8988T (cell line): ENCODE measurements at regions not wholly inside any gene's neighbourhood (a gene's known extent, or its start where the extent isn't known, plus 50 kb on each side); places are given as distances from the start of the nearest gene placed in this dataset.
"Not testable (repeated sequence)": the region's sequence is repeated elsewhere in the genome, so short reads cannot be mapped to it uniquely, and the experiment has no call there.

Experiments
- DNase-seq: peaks from one replicate; pipeline ENCODE4 v3.0.0; 2011

DNA sequence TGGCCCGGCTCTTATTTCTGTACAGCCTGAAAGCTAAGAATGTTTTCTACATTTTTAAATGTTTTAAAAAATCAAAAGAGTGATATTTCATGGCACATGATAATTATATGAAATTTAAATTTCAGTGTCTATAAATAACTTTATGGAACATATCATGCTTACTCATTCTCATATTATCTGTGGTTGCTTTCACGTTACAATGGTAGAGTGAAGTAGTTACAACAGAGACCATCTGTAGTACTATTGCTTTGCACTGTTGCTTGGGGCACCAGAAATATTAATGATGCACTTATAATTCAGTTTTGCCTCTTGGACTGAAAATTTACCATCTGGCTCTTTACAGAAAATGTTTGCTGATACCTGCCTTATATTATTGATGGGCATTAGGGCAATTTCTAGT is 481.6 kb downstream of the PLPP3 start:
- DNase-seq = no peak

DNA sequence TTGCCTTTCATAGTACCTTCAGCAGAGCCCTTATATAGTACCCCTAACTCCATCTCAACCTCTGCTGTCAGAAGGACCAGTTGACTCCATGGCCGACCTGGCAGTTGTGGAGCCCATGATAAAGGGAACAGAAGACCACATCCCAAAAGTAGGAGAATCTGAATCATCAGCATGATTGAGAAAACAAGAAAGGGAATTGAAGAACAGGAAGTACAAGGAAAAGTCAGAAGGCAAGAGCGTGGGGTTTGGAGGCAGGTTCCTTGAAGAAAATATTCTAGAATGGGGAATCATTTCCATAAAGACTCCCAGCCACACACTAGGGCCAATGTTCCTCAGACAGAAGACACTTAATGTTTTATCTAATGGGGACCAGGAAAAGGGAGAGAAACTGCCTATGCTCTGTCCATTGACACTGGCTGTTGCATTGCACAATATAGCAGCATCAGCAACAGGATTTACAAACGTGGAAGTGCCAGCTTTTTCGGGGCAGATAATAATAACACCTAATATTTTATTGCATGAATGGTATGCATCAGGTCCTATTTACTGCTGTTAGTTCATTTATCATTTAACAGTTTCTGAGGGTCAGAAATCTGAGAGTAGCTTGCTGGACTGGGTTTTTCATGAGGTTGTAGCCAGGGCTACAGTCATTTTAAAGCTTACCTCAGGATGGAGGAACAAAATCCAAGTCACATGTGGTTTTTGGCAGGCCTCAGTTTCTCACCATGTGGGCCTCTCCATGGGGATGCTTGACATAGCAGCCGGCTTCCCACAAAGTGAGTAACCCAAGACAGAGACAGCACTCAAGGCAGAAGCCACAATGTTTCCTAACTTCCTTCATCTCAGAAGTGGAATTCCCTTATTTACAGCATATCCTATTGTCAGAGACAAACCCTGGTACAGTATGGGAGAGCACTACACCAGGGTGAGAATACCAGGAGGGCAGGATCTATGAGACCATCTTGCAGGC is 483.4 kb downstream of the PLPP3 start:
- DNase-seq = no peak

DNA sequence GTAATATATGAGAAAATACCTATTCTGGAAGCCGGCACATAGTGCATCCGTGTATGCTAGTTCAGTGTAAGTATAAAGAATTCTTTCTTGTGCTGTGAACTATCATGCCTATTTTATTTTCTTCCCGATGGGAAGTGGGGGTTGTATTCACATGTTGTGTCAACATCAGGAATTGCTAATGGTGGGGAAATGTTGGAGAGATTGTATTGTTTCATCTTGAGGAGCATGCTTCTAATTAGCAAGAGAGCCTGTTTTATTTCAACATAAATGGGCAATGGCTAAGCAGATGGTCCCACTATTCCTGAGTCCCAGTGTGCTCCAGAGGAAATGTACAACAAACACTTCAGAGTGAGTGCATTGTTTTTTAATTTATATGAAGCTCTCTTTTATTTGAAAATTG is 485.2 kb downstream of the PLPP3 start:
- no peak for DNase-seq

DNA sequence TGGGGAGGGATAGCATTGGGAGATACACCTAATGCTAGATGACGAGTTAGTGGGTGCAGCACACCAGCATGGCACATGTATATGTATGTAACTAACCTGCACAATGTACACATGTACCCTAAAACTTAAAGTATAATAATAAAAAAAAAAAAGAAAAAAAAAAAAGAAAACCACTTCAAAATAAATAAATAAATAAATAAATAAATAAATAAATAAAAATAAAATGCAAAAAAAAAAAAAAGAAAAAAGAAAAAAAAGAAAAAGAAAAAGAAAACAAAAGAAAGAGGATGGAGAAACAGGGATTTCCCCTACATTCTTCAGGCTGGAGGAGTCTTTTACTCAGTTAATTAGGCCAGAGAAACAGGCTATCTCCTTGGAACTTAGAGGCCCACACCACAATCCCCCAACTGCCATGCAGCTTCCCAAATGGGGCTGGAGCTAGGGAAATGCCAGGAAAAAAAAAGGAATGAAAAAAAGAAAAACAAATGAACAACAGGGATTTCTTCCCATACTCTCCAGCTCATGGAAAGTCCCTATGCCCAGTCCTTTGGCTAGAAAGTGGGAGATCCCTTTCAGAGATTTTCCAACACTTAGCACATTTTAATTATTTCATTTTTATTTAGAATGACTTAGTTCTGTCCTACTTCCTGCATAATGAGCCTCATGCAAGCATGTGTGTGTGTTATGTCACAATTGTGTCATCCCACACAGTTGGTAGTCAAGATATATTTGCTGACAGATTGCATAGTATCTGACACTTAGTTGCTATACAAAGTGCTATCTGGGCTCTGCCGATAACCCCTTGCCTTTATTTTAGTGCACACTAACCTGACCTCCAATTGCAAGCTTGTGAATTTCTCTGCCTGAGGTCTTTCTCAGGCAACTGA is 486.4 kb downstream of the PLPP3 start:
- DNase-seq = no peak

DNA sequence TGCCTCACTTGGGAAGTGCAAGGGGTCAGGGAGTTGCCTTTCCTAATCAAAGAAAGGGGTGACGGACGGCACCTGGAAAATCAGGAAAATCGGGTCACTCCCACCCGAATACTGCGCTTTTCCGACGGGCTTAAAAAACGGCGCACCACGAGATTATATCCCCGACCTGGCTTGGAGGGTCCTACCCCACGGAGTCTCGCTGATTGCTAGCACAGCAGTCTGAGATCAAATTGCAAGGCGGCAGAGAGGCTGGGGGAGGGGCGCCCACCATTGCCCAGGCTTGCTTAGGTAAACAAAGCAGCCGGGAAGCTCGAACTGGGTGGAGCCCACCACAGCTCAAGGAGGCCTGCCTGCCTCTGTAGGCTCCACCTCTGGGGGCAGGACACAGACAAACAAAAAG is 489.5 kb downstream of the PLPP3 start:
- not testable (repeated sequence) for DNase-seq

DNA sequence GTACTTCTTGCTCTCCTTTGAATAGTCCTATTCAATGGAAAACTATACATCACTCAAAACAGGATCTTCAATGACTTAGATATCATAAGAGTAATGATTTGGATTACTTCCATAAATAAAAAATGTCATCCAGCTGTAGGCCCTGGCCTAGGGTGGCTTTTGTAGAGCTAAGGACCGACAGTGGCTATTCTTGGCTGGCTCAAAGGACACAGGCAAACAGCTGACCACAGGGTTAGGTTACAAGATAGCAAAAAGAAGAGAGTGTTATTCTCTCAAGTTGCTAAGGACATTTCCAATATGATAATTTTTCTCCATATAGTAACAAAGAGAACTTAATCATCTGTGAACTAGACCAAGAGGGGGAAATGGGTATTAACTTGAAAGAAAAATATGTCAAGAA is 495.1 kb downstream of the PLPP3 start:
- DNase-seq = no peak

DNA sequence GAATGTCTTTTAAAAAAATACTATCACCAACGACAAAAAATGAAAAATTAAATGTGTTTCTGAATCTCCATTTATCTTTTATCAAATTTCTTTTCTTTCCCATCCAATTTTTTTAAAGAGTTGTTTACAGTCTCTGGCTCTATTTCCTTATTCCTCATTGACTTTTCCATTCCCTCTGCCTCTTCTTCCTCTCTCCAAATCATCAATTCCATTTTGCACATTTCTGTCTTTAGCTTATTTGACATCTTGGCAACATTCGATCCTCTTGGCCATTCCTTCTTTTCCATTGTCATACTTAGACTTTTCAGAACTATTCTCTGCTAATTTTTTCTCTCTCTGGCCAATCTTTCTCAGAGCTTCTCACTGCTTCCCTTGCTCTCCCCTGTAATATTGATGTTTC is 497.6 kb downstream of the PLPP3 start:
- DNase-seq = no peak

DNA sequence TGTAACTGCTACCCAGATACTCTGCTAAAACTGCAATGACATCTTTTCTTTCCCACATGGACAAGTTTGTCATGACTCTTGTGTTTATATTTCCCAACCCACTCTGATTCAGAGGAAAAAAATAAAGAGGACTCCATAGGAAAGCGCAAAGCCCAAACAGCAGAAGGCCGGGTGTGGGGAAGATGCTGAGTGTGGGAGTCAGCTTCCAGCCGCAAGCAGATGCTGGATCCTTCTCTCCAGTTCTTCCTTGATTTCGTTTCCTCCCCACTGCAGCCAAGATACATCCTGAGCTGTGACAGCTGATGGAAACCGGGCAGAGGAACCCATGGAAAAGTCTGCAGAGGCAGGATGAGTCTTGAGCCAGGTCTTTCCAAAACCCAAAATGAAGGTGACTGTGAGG is 498.2 kb downstream of the PLPP3 start:
- no peak for DNase-seq

DNA sequence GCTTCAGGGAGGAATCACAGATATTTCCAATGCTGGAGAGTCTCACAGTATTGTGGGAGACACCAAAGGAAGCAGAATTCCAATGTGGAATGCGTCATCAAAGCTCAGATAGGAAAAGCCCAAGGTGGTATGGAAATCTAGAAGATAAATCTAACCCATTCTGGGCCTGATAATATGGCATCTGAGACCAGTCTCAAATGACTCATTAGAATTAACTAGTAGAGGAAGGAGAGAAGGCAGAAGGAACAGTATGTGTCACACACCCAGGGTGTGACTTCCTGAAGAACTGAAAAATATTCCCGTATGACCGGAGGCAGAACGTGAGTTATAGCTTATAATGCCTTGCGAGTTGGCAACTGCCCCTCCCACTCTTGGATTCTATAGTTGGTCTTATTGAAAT is 499.2 kb downstream of the PLPP3 start:
- no peak for DNase-seq

DNA sequence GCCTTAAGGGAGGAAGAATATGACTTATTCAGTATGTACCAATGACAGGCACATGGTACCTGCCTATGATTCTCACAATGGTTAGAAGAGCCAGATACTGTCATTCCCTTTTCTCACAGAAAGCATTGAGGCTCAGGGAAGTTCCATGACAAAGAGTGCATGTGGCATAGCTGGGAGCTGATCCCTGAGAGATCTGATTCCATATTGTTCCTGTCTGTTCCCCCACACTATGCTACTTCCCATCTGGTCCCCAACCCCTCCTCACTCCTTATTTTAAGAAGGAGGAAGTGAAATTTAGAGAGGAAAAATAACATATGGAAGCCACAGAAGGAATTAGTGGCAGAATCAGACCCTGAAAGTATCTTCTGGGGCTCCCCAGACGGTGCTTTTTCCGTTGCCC is 500.0 kb downstream of the PLPP3 start:
- no peak for DNase-seq

DNA sequence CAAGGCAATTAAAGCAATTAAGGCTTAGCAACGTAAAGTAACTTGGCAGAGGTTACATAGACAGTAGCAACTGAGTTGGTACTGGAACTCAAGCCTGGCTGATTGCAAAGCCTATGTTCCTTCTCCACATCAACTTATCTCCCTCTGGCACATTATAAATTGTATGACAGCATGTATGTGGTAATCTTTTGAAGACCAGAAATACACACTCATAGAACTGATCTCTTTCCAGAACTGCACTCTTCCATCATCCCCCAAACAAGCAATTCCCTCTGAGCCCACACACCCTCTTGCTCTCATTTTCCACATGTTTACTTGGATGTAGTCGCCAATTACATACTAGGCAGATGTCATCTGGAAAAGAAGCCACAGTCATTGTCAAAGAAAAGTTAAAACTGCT is 502.2 kb downstream of the PLPP3 start:
- DNase-seq = no peak

DNA sequence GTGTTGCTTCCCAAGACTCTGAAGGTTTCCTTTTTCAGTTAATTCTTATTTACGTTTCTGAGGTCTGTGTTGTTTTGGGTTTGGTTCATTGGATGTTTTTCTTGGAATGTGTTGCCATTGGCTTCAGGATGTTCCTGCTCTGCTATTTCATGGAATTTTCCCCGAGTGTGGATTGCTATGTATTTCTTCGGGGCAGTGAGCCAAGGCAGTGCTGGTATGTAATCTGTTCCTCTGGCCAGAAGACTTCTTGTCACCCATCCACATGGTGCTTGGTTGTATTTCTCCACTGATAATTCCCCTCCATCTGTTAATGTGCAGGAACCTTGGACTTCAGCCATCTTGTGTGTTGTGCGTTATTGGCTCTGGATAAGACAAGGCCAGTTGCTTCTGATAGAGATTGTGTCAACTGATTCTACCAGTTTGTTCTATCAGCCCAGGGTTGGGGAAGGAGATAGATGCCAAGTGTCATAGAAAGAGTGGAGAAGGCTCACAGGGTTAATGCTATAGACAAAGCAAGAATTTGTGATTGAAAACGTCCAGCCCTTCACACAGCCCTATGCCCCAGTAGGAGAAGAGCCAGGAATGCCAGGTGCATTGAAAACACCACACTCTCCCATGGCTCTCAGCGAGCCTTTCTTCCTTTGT is 505.2 kb downstream of the PLPP3 start:
- DNase-seq = no peak

DNA sequence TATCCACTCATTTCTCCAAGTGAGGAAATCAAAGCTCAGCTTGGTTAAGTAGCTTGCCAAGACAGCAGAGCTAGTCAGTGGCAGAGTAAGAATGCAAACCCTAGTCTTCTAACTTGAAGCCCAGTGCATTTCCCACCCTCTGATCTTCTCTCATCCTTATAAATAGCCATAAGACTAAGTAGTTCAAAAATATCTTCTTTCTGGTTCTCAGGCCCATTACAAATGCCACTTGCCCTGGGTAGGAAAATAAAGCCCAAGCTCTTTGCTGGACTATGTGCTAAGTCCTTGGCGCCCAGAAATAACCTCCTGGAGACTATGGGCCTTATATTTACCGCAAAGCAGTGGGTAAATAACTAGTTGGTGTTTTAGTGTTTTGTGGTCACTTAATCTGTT is 505.8 kb downstream of the PLPP3 start:
- no peak for DNase-seq

DNA sequence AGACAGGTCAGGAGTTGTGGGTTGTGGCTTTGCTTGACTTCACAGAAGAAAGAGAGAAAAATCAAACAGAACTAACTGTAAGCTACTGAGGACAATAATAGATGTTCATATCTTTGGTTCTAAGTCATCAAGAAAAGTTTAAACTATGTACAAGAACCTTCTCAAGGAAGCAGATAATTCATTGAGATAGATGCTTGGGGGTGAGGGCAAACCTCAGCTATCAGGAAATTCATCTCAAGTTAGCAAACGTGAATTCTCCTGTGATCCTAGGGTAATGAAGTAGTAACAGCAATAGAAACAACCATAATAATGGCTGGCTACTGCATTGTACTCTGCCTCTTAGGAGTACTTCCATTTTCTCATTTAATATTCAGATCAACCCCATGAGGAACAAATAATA is 506.2 kb downstream of the PLPP3 start:
- no peak for DNase-seq

DNA sequence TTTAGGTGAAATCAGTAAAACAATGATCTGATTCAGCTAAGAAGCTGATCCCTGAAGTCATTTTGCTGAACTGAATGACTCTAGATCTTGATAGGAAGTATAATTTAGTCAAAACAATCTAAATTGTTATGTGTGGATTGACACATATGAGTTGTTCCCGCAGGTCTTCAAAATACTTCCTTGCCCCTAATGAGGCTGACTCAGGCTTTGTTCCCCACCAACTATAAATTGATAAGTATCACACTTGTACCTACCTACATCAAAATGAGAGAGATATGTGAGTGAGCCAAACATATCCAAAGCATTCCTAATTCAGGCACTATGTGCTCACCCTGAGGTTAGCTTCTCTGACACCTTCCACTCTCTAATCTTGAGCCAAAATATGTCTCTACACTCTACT is 507.1 kb downstream of the PLPP3 start:
- no peak for DNase-seq

DNA sequence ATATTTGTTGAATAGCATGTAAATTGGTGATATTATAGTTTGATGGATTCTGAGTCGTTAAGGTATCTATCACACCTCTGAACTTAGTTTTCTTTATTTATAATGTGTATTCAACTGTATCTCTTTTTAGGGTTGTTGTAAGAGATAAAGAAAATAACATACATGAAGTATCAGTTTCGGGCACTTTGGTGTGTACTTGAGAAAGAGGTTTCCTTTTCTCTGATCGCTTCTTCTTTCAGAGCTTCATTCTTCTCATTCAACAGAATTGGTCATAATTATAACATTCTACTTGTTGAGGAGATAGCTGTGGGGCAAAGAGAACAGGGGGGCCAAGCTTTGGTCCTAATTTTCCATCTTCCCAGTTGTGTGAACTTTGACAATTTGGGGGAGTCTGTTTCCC is 508.0 kb downstream of the PLPP3 start:
- DNase-seq = no peak

DNA sequence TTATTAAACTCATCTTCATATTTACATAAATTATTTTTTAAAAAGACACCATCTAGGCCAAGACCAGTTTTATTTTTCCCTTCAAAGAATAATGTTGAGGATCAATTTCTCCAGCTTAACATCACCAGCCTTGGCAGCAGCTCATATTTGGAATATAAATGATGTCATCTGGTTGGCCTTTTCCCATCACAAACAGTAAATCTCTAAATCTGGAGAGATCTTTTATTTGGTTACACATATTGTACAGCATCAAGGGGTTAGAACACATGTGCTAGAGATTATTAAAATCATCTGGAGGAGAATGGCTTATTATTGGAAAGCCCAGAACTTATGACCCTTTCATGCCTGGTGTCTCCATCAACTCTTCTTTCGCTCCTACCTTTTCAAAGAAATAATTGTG is 508.8 kb downstream of the PLPP3 start:
- DNase-seq = no peak

DNA sequence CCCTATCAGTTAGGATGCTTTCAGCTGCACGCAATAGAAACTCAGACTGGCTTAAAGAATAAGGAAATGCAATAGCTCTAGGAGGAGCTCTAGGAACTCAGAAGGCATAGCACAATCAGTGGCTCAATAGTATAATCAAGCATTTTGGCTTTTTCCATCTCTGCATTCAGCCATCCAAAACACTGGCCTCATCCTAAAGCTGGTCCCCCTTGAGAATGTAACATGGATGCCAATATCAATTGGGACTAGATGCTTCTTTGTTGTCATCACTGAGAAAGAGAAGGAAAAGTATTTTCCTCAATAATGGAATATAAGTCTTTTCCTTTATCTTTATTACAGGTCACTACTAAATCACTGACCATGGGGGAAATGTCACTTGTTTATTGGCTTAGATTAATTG is 509.5 kb downstream of the PLPP3 start:
- no peak for DNase-seq

DNA sequence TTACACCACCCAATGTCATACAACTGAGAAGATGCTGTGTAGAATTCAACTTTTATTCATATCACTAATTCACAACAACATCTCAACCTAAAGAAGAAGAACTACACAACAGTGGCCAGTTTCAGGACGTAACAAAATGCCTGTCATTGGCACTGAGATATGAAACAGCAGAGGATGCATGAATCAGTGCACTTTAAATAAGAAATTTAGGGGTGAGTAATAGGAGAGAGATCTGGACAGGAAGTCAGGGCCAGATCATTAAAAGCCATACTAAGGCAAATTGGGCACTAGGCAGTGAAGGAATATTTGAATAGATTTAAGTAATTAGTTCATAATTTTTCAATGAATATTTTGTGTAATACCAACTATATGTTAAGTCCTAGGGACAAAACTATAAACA is 510.5 kb downstream of the PLPP3 start:
- no peak for DNase-seq

DNA sequence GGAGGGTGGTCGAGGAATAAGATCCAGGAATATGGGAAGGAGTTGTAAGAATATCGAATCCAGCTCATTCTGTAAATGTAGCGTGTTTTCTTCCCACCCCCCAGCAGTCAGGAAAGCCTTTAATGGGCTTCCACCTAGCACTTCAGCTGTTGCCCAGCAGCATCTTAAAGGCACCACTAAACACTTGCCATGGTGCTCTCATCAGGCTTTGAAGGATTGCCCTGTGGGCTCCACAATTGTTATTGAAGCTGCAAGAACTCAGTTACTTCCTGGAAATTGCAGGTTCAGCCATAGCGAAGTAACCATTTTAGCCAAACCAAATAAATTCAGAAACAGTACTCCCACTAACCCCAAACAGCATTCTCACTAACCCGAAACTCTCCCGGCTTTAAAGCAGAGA is 511.2 kb downstream of the PLPP3 start:
- DNase-seq = no peak

DNA sequence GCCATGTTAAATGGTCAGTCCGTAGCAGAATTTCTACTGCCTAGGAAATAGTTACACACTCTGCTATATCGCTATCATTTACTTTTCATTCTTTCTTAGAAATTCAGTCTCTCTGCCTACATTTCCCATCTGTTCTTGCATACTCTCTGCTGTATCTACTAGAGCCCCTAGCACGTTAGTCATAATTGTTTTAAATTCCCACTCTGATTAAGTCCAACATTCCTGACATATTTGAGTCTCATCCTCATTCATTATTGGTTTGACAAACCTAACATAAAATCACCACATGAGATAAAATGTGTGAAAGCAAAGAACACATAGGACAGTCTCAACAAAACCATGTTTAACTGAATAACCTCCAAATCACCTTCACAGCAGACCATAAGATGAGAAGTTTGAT is 513.6 kb downstream of the PLPP3 start:
- DNase-seq = no peak

DNA sequence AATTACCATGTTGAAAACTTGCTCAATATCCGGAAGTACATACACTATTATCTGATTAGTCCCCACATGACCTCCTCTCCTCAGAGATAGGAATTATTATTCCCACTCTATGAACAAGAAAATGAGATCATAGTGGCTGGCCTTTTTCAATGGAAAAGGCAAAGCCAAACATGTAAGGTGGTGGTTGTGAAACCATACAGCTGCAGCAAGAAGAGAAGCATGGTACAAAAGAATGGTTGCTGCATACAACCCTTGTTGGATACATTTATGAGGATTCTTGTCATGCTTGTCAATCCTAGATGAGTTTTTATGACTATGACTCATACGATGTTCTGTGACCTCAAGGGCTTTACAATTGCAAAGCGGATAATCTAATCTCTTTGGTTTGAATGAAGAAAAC is 514.7 kb downstream of the PLPP3 start:
- no peak for DNase-seq

DNA sequence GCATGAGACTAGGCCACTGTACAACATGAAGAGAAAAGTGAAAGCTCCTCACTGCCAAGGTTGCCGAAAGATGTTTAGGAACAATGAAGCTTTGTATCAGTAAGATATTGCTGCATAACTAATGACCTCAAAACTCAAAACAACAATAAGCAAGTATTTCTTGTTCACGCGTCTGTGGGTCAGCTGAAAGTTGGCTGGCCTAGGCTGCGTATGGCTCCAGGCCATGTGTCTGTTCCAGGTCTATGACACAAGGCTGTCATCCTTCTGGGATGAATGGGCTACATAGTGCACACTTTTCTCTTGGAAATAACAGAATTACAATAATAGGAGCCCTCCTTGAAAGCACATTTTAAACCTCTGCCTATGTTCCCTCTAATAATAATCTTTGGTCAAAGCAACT is 515.9 kb downstream of the PLPP3 start:
- DNase-seq = no peak

DNA sequence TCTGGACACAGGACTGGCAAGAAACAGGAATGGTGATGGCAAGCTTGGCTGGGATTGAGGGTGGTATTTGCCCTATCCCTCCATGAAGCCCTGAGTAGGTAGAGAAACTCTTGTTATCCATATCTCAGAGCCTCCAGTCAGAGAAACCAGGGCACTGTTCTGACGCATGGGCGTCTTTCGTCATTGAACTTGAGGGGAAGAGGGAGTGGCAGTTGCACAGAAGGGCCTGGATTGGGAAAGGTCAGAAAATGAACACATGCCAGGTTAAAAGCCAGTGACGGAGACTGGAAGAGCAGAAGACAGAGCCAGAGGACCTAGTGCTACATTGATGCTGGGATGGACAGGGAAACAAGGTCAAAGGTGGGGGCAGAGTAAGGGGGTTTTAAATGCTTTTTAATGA is 516.7 kb downstream of the PLPP3 start:
- DNase-seq = no peak
